ENCODE measurements at regions not wholly inside any gene's neighbourhood (a gene's known extent, or its start where the extent isn't known, plus 50 kb on each side); places are given as distances from the start of the nearest gene placed in this dataset.

- intact Hi-C loops (cut with DNase I; ENCODE audit: low total_unique reads) = no loop called here
- Histone ChIP-seq H3K27ac (no peak overlapping the region), H3K9me3 (no peaks in the 10 kb centered on the region), H3K4me3 (no peak overlapping the region), H3K36me3 (no peaks in the 10 kb centered on the region), H3K4me1 (no peaks in the 10 kb centered on the region), H3K27me3 (no peaks in the 10 kb centered on the region)
- DNase-seq = no peak
- TF ChIP-seq, protein P1, sequence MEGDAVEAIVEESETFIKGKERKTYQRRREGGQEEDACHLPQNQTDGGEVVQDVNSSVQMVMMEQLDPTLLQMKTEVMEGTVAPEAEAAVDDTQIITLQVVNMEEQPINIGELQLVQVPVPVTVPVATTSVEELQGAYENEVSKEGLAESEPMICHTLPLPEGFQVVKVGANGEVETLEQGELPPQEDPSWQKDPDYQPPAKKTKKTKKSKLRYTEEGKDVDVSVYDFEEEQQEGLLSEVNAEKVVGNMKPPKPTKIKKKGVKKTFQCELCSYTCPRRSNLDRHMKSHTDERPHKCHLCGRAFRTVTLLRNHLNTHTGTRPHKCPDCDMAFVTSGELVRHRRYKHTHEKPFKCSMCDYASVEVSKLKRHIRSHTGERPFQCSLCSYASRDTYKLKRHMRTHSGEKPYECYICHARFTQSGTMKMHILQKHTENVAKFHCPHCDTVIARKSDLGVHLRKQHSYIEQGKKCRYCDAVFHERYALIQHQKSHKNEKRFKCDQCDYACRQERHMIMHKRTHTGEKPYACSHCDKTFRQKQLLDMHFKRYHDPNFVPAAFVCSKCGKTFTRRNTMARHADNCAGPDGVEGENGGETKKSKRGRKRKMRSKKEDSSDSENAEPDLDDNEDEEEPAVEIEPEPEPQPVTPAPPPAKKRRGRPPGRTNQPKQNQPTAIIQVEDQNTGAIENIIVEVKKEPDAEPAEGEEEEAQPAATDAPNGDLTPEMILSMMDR (IDR thresholded peaks at IDR 0.05) = no peak
- no peak for TF ChIP-seq POLR2A (IDR thresholded peaks at IDR 0.05)
Observed at GRCh38 chr11:41775296-41775695, 315.8 kb upstream of the LRRC4C start.

DNA sequence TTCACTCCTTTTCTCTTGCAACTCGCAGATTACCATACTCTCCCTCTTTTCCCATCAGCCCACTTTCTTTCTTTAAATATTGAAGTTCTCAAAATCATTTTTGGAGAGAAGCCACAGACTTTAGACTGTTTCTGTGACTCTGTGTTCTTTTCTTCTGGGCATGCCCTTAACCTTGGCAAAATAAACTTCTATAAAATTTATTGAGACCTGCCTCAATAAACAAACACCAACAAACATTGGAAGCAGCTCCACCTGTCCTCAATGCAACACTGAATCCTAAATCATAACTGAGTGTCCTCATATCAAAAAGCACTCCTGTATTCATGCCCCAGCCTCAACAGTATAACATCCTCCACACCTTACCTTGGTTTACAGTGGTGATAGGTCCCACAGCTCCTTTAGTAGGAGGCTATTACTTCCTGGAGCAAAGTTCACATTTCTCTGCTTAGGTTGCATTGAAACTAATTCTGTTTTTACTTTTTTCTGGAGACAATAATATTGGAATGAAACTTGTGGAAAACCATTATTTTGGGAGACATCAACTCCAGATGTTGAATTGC lies 320.0 kb upstream of the LRRC4C start:
- intact Hi-C loops (cut with DNase I; ENCODE audit: low total_unique reads) = no loop called here
- H3K4me1 ChIP-seq = no peaks in the 10 kb centered on the region
- H3K27me3 ChIP-seq = no peaks in the 10 kb centered on the region
- DNase-seq = no peak
- TF ChIP-seq, protein P1 (IDR thresholded peaks at IDR 0.05) = no peak
- TF ChIP-seq POLR2A (IDR thresholded peaks at IDR 0.05) = no peak
- no peaks in the 10 kb centered on the region for H3K9me3 ChIP-seq
- H3K4me3 ChIP-seq = no peak overlapping the region
- H3K36me3 ChIP-seq = no peaks in the 10 kb centered on the region
- no peak overlapping the region for H3K27ac ChIP-seq

- no peak for DNase-seq
- TF ChIP-seq POLR2A (IDR thresholded peaks at IDR 0.05) = no peak
- TF ChIP-seq, protein P1 (IDR thresholded peaks at IDR 0.05) = no peak
- Histone ChIP-seq H3K4me3 (no peak overlapping the region), H3K27ac (no peak overlapping the region), H3K4me1 (no peaks in the 10 kb centered on the region), H3K9me3 (no peaks in the 10 kb centered on the region), H3K27me3 (no peaks in the 10 kb centered on the region), H3K36me3 (no peaks in the 10 kb centered on the region)
- intact Hi-C loops (cut with DNase I; ENCODE audit: low total_unique reads) = no loop called here
Observed at GRCh38 chr11:41781441-41781840, 322.0 kb upstream of the LRRC4C start.

GRCh38 chr11:41784513-41785335 lies 325.3 kb upstream of the LRRC4C start:
- no peaks in the 10 kb centered on the region for H3K4me1 ChIP-seq
- DNase-seq = no peak
- intact Hi-C loops (cut with DNase I; ENCODE audit: low total_unique reads) = no loop called here
- no peak overlapping the region for H3K4me3 ChIP-seq
- H3K9me3 ChIP-seq = no peaks in the 10 kb centered on the region
- H3K27me3 ChIP-seq = no peaks in the 10 kb centered on the region
- no peaks in the 10 kb centered on the region for H3K36me3 ChIP-seq
- H3K27ac ChIP-seq = no peak overlapping the region
- TF ChIP-seq, protein P1 (IDR thresholded peaks at IDR 0.05) = no peak
- no peak for TF ChIP-seq POLR2A (IDR thresholded peaks at IDR 0.05)

DNA sequence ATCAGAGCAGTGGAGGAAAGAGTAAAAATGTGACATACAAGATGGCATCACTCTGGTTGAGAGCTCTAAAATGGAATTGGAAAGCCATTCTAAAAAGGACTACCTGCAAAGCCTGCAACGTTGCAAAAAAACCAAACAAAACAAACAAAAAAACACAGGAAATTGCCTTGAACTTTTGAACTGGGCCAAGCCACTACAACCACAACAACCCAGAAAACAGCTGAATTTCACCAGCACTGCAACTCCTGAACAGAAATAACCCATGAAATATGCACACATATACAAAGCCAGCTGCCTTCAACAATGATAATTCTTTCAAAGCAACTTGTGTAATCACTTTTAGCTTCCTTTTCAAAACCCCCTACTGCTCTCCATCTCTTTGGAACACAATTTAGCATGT lies 326.6 kb upstream of the LRRC4C start:
- H3K27me3 ChIP-seq = no peaks in the 10 kb centered on the region
- TF ChIP-seq, protein P1 (IDR thresholded peaks at IDR 0.05) = no peak
- TF ChIP-seq POLR2A (IDR thresholded peaks at IDR 0.05) = no peak
- intact Hi-C loops (cut with DNase I; ENCODE audit: low total_unique reads) = no loop called here
- H3K36me3 ChIP-seq = no peaks in the 10 kb centered on the region
- no peak overlapping the region for H3K27ac ChIP-seq
- H3K9me3 ChIP-seq = no peaks in the 10 kb centered on the region
- H3K4me1 ChIP-seq = no peaks in the 10 kb centered on the region
- H3K4me3 ChIP-seq = no peak overlapping the region
- no peak for DNase-seq

Data from uterus (tissue), 3 donors.